Fibroblast of lung (primary cell): ENCODE measurements at regions not wholly inside any gene's neighbourhood (a gene's known extent, or its start where the extent isn't known, plus 50 kb on each side); places are given as distances from the start of the nearest gene placed in this dataset.

Experiments
- DNase-seq, 2 donors: peaks; one replicate each; pipeline versions ENCODE4 v3.0.0 to v3.0.0-alpha.2; 2010; ENCODE audit warnings: low read depth in 2 of 2
- H2AFZ ChIP-seq: 2 replicates; pipeline ENCODE4 v1.5.1; 2012; ENCODE audit warnings: low read length, control low read depth, inconsistent platforms
- H3K27ac ChIP-seq: 2 replicates; pipeline ENCODE4 v1.5.1; 2011; ENCODE audit warnings: low read length, control low read depth; ENCODE audit not compliant: insufficient read depth
- H3K27me3 ChIP-seq: 2 replicates; pipeline ENCODE4 v1.5.1; 2011; ENCODE audit warnings: mild to moderate bottlenecking, low read length; ENCODE audit not compliant: control insufficient read depth, insufficient read depth
- H3K36me3 ChIP-seq: 2 replicates; pipeline ENCODE4 v1.5.1; 2011; ENCODE audit warnings: low read length; ENCODE audit not compliant: control insufficient read depth, insufficient read depth
- H3K4me1 ChIP-seq: 2 replicates; pipeline ENCODE4 v1.5.1; 2011; ENCODE audit warnings: low read length; ENCODE audit not compliant: control insufficient read depth, insufficient read depth; ENCODE audit errors: extremely low read depth
- H3K4me2 ChIP-seq: 2 replicates; pipeline ENCODE4 v1.5.1; 2011; ENCODE audit warnings: low read length, control low read depth; ENCODE audit not compliant: insufficient read depth; ENCODE audit errors: extremely low read depth
- H3K4me3 ChIP-seq, 4 experiments: fragments of 200-600 bp in 1 of 4; sonication (generic) in 1 of 4; replicated peaks in 1 of 4; 2 replicates each; pipeline ENCODE4 v1.5.1; 2011 to 2016; ENCODE audit warnings: low read length in 4 of 4, low read depth in 3 of 4, mild to moderate bottlenecking in 3 of 4, control low read depth in 2 of 4, inconsistent platforms in 1 of 4, mixed read lengths in 1 of 4; ENCODE audit not compliant: insufficient read depth in 1 of 4; ENCODE audit errors: control extremely low read depth in 1 of 4
- H3K79me2 ChIP-seq: 2 replicates; pipeline ENCODE4 v1.5.1; 2012; ENCODE audit warnings: mild to moderate bottlenecking, low read length, inconsistent platforms; ENCODE audit not compliant: control insufficient read depth, insufficient read depth
- H3K9ac ChIP-seq: 2 replicates; pipeline ENCODE4 v1.5.1; 2011; ENCODE audit warnings: mild to moderate bottlenecking, low read length, control low read depth; ENCODE audit not compliant: insufficient read depth
- H3K9me3 ChIP-seq: 2 replicates; pipeline ENCODE4 v1.5.1; 2012; ENCODE audit warnings: low read depth, low read length; ENCODE audit not compliant: control insufficient read depth, insufficient read depth
- H4K20me1 ChIP-seq: 2 replicates; pipeline ENCODE4 v1.5.1; 2011; ENCODE audit warnings: low read length; ENCODE audit not compliant: control insufficient read depth, insufficient read depth; ENCODE audit errors: extremely low read depth
- CTCF ChIP-seq, 2 donors: IDR thresholded peaks in 1 of 2; conservative IDR thresholded peaks in 1 of 2; 1 replicate in 1 of 2; 2 replicates in 1 of 2; pipeline ENCODE4 v1.5.1; 2011 to 2012; ENCODE audit warnings: low read length in 2 of 2, control low read depth in 1 of 2, inconsistent platforms in 1 of 2, low read depth in 1 of 2, mild to moderate bottlenecking in 1 of 2
- EZH2 ChIP-seq: IDR thresholded peaks from 2 replicates; pipeline ENCODE4 v1.5.1; 2012; ENCODE audit warnings: low read length, control low read depth, mild to moderate bottlenecking; ENCODE audit errors: missing control alignments

- no peak for DNase-seq
Observed at GRCh38 chr14:101241147-101241546, 320.1 kb upstream of the DIO3 start.

DNA sequence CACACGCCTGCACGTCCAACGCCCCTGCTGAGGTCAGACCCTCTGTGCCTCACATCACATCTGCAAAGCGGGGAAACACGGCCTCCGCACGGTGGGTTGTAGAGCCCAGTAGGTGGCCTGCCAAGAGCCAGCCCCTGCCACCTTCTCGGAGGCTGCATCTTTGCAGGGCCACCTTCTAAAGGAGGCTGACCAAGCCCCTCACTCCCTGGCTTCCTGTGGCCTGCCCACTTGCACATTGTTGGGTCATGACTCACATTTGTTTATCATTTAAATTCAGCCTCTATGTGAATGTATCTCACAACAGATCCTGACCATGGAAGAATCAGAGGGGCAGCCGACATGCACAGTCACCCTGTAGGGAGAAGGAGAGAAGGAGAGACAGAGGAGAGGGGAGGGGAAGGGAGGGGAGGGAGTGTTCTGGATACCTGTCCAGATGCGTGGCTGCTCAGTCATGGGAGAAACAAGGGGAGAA is 319.5 kb upstream of the DIO3 start:
- no peaks in the 10 kb centered on the region for H3K9me3 ChIP-seq
- H2AFZ ChIP-seq: no peak overlapping the region
- H4K20me1 ChIP-seq: no peaks in the 10 kb centered on the region
- H3K27ac ChIP-seq: no peak overlapping the region
- no peaks in the 10 kb centered on the region for H3K79me2 ChIP-seq
- H3K4me3 ChIP-seq: no peak overlapping the region
- TF ChIP-seq EZH2 (no peak), CTCF (conservative IDR thresholded peaks at IDR 0.05 in 1 of 2, IDR thresholded peaks at IDR 0.05 in 1 of 2; ENCODE audit: low read depth in 1 of 2, low read length in 2 of 2) (no peak)
- H3K9ac ChIP-seq: no peak overlapping the region
- no peaks in the 10 kb centered on the region for H3K27me3 ChIP-seq
- no peaks in the 10 kb centered on the region for H3K36me3 ChIP-seq
- DNase-seq: no peak
- H3K4me2 ChIP-seq: no peak overlapping the region
- no peaks in the 10 kb centered on the region for H3K4me1 ChIP-seq

More at GRCh38 chr14:101241147-101241546, 320.1 kb upstream of the DIO3 start:
- Histone ChIP-seq H3K27me3 (no peaks in the 10 kb centered on the region), H3K9me3 (no peaks in the 10 kb centered on the region), H2AFZ (no peak overlapping the region), H3K36me3 (no peaks in the 10 kb centered on the region), H3K4me1 (no peaks in the 10 kb centered on the region), H4K20me1 (no peaks in the 10 kb centered on the region), H3K9ac (no peak overlapping the region), H3K79me2 (no peaks in the 10 kb centered on the region), H3K27ac (no peak overlapping the region), H3K4me2 (no peak overlapping the region), H3K4me3 (no peak overlapping the region)
- no peak for TF ChIP-seq EZH2
- TF ChIP-seq CTCF (conservative IDR thresholded peaks at IDR 0.05 in 1 of 2, IDR thresholded peaks at IDR 0.05 in 1 of 2; ENCODE audit: low read depth in 1 of 2, low read length in 2 of 2): no peak

GRCh38 chr14:101242442-101243385 is 318.6 kb upstream of the DIO3 start:
- H3K9me3 ChIP-seq: no peaks in the 10 kb centered on the region
- no peaks in the 10 kb centered on the region for H3K79me2 ChIP-seq
- H2AFZ ChIP-seq: no peak overlapping the region
- H3K9ac ChIP-seq: no peak overlapping the region
- TF ChIP-seq CTCF (conservative IDR thresholded peaks at IDR 0.05 in 1 of 2, IDR thresholded peaks at IDR 0.05 in 1 of 2; ENCODE audit: low read depth in 1 of 2, low read length in 2 of 2) (no peak), EZH2 (no peak)
- H4K20me1 ChIP-seq: no peaks in the 10 kb centered on the region
- no peak overlapping the region for H3K27ac ChIP-seq
- H3K36me3 ChIP-seq: no peaks in the 10 kb centered on the region
- DNase-seq: no peak
- no peak overlapping the region for H3K4me2 ChIP-seq
- no peaks in the 10 kb centered on the region for H3K27me3 ChIP-seq
- H3K4me3 ChIP-seq: no peak overlapping the region
- no peaks in the 10 kb centered on the region for H3K4me1 ChIP-seq
